BLaER1 (cell line): ENCODE measurements at regions not wholly inside any gene's neighbourhood (a gene's known extent, or its start where the extent isn't known, plus 50 kb on each side); places are given as distances from the start of the nearest gene placed in this dataset.

ENCODE experiments used
- H3K27ac ChIP-seq: shearing (Covaris generic); formaldehyde crosslinking; 2 replicates; pipeline ENCODE4 v1.8.1; 2022
- H3K27me3 ChIP-seq: shearing (Covaris generic); formaldehyde crosslinking; 2 replicates; pipeline ENCODE4 v1.8.1; 2022
- H3K36me3 ChIP-seq: shearing (Covaris generic); formaldehyde crosslinking; 2 replicates; pipeline ENCODE4 v1.8.1; 2022
- H3K4me1 ChIP-seq: shearing (Covaris generic); formaldehyde crosslinking; 2 replicates; pipeline ENCODE4 v1.8.1; 2022
- H3K4me2 ChIP-seq: shearing (Covaris generic); formaldehyde crosslinking; 2 replicates; pipeline ENCODE4 v1.8.1; 2022
- H3K4me3 ChIP-seq: shearing (Covaris generic); formaldehyde crosslinking; 2 replicates; pipeline ENCODE4 v1.8.1; 2022
- H3K9ac ChIP-seq: shearing (Covaris generic); formaldehyde crosslinking; 2 replicates; pipeline ENCODE4 v1.8.1; 2022
- H3K9me3 ChIP-seq: shearing (Covaris generic); formaldehyde crosslinking; 2 replicates; pipeline ENCODE4 v1.8.1; 2022
- H4K20me1 ChIP-seq: shearing (Covaris generic); formaldehyde crosslinking; 2 replicates; pipeline ENCODE4 v1.8.1; 2022
- Cebpa-rat ChIP-seq: shearing (Covaris generic); IDR thresholded peaks from 2 replicates; pipeline ENCODE4 v1.8.1; 2022

- TF ChIP-seq Cebpa-rat, result no peak
- H3K9me3 ChIP-seq, result no peaks in the 10 kb centered on the region
Observed at GRCh38 chr17:22599322-22599721, 907.0 kb downstream of the KCNJ18 start.

DNA sequence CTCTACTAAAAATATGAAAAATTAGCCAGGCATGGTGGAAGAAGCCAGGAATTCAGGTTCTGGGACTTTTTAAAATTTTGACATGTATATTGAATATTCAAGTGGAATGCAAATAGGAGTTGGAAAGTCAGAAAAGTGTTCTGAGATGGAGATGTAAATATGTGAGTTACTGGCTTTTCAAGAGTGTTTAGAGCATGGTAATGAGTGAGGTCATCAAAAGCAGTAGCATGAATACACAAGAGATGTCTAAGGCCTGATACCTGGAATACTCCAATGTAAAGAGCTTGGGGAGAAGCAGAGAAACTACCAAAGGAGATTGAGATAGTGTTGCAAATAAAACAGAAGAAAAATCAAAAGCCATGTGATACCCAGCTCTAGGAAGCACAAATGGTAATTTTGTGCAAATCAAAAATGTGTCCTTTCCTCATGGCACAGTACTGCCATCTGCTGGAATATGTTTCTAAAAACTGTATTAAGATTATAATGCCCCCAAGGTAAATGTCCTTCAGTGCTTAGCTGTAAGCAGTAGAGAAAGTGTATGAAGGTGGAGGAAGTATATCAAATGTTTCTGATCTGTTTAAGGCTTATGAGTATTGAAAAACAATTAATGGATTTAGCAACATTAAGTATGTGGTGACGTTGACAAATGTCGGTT is 908.4 kb downstream of the KCNJ18 start:
- Histone ChIP-seq H3K27me3 (no peaks in the 10 kb centered on the region), H3K36me3 (no peaks in the 10 kb centered on the region), H3K4me3 (no peak overlapping the region), H3K4me1 (no peaks in the 10 kb centered on the region), H3K4me2 (no peak overlapping the region), H3K27ac (no peak overlapping the region), H3K9ac (no peak overlapping the region), H3K9me3 (no peaks in the 10 kb centered on the region), H4K20me1 (no peaks in the 10 kb centered on the region)
- no peak for TF ChIP-seq Cebpa-rat

More at GRCh38 chr17:22599322-22599721, 907.0 kb downstream of the KCNJ18 start:
- Histone ChIP-seq H3K27me3 (no peaks in the 10 kb centered on the region), H3K4me2 (no peak overlapping the region), H3K4me3 (no peak overlapping the region), H4K20me1 (no peaks in the 10 kb centered on the region), H3K4me1 (no peaks in the 10 kb centered on the region), H3K36me3 (no peaks in the 10 kb centered on the region), H3K27ac (no peak overlapping the region), H3K9ac (no peak overlapping the region)
